ENCODE measurements at regions not wholly inside any gene's neighbourhood (a gene's known extent, or its start where the extent isn't known, plus 50 kb on each side); places are given as distances from the start of the nearest gene placed in this dataset.

GRCh38 chr15:31214864-31215489, 111.7 kb upstream of the KLF13 start:
- TF ChIP-seq CTCF (conservative IDR thresholded peaks at IDR 0.05) (no peak), ZFX (IDR thresholded peaks at IDR 0.05) (no peak)
- peak overlapping the region; percentile 57 for H3K27ac ChIP-seq

- H3K27ac ChIP-seq: peak overlapping the region; percentile 57
These were observed 111.0 kb upstream of the KLF13 start for GRCh38 chr15:31215490-31216214.

GRCh38 chr15:31216215-31216911, 110.3 kb upstream of the KLF13 start:
- TF ChIP-seq ZFX (IDR thresholded peaks at IDR 0.05) (no peak), CTCF (conservative IDR thresholded peaks at IDR 0.05) (no peak)
- H3K27ac ChIP-seq: peak overlapping the region; percentile 57; the same call in 1 of the 2 replicates

More at GRCh38 chr15:31215490-31216214, 111.0 kb upstream of the KLF13 start:
- peak; percentile 93 for TF ChIP-seq CTCF (conservative IDR thresholded peaks at IDR 0.05)
- peak; percentile 48; the same call in 1 of the 2 replicates for TF ChIP-seq ZFX (IDR thresholded peaks at IDR 0.05)

- no peak overlapping the region for H3K27ac ChIP-seq
- no peak for TF ChIP-seq ZFX (IDR thresholded peaks at IDR 0.05)
- TF ChIP-seq CTCF (conservative IDR thresholded peaks at IDR 0.05): no peak
These were observed 109.6 kb upstream of the KLF13 start for GRCh38 chr15:31217067-31217466.

GRCh38 chr15:31217566-31218270, 108.9 kb upstream of the KLF13 start:
- no peak for TF ChIP-seq ZFX (IDR thresholded peaks at IDR 0.05)
- no peak for TF ChIP-seq CTCF (conservative IDR thresholded peaks at IDR 0.05)
- H3K27ac ChIP-seq: no peak overlapping the region

- TF ChIP-seq ZFX (IDR thresholded peaks at IDR 0.05): no peak
- no peak for TF ChIP-seq CTCF (conservative IDR thresholded peaks at IDR 0.05)
- H3K27ac ChIP-seq: no peak overlapping the region
These were observed 107.4 kb upstream of the KLF13 start for GRCh38 chr15:31219221-31219620.

All from C4-2B (cell line).